CD4-positive, alpha-beta T cell (primary cell): ENCODE measurements at regions not wholly inside any gene's neighbourhood (a gene's known extent, or its start where the extent isn't known, plus 50 kb on each side); places are given as distances from the start of the nearest gene placed in this dataset.

Experiments used
- ATAC-seq: fragments of 200-7000 bp; cut with Tn5 transposase; one replicate; pipeline ENCODE4 v1.10.0; 2022; ENCODE audit warnings: mild to moderate bottlenecking; ENCODE audit not compliant: poor library complexity
- CTCF ChIA-PET: fragments of 350-600 bp; sonication (Branson Sonifier 250); formaldehyde crosslinking; loops from one replicate; lab custom pipeline; 2021; ENCODE audit warnings: antibody characterized with exemption, inconsistent platforms; lab: Charles Lee
- POLR2A ChIA-PET: fragments of 350-600 bp; sonication (Branson Sonifier 250); formaldehyde crosslinking; loops from one replicate; lab custom pipeline; 2021; ENCODE audit warnings: antibody characterized with exemption, inconsistent platforms; lab: Charles Lee
- DNase-seq, 14 experiments: peaks; one replicate each; pipeline ENCODE4 v3.0.0-alpha.2; 2013 to 2020; ENCODE audit warnings: mixed read lengths in 2 of 14
- H3K27ac ChIP-seq, 2 donors: one replicate each; pipeline versions ENCODE4 v1.5.1 to v1.7.0; 2013; ENCODE audit warnings: low read length in 2 of 2, low read depth in 1 of 2, mild to moderate bottlenecking in 1 of 2
- H3K27me3 ChIP-seq, 2 experiments: 1 replicate in 1 of 2; 2 replicates in 1 of 2; pipeline versions ENCODE4 v1.6.1 to v1.7.0; 2013; ENCODE audit warnings: low read length in 2 of 2, control low read depth in 1 of 2, mild to moderate bottlenecking in 1 of 2, moderate library complexity in 1 of 2; ENCODE audit not compliant: insufficient read depth in 2 of 2, control insufficient read depth in 1 of 2
- H3K36me3 ChIP-seq: one replicate; pipeline ENCODE4 v1.6.1; 2013; ENCODE audit warnings: low read length, control low read depth; ENCODE audit not compliant: insufficient read depth
- H3K4me1 ChIP-seq: one replicate; pipeline ENCODE4 v1.6.1; 2013; ENCODE audit warnings: low read length, control low read depth; ENCODE audit not compliant: insufficient read depth
- H3K4me3 ChIP-seq: one replicate; pipeline ENCODE4 v1.5.1; 2013; ENCODE audit warnings: mild to moderate bottlenecking, low read length, moderate library complexity
- H3K9me3 ChIP-seq, 2 experiments: 1 replicate in 1 of 2; 2 replicates in 1 of 2; pipeline versions ENCODE4 v1.6.1 to v1.7.0; 2013; ENCODE audit warnings: low read length in 2 of 2, mild to moderate bottlenecking in 2 of 2, control low read depth in 1 of 2, moderate library complexity in 1 of 2; ENCODE audit not compliant: control insufficient read depth in 1 of 2, insufficient read depth in 1 of 2
- H3K27ac Mint-ChIP-seq: one replicate; pipeline ENCODE4 v1.8.0; 2020; ENCODE audit warnings: mixed read lengths
- H3K27me3 Mint-ChIP-seq: one replicate; pipeline ENCODE4 v1.8.0; 2021; ENCODE audit warnings: mixed read lengths
- H3K36me3 Mint-ChIP-seq: one replicate; pipeline ENCODE4 v1.8.0; 2021; ENCODE audit warnings: low read depth, mixed read lengths
- H3K4me1 Mint-ChIP-seq: one replicate; pipeline ENCODE4 v1.8.0; 2021; ENCODE audit warnings: low read depth, mixed read lengths
- H3K4me3 Mint-ChIP-seq: one replicate; pipeline ENCODE4 v1.8.0; 2020; ENCODE audit warnings: mild to moderate bottlenecking, mixed read lengths
- H3K9me3 Mint-ChIP-seq: one replicate; pipeline ENCODE4 v1.8.0; 2020; ENCODE audit warnings: mixed read lengths
- CTCF ChIP-seq: fragments of 200-600 bp; IDR thresholded peaks from one replicate; pipeline ENCODE4 v1.8.0; 2022; ENCODE audit warnings: antibody characterized with exemption, mild to moderate bottlenecking
- intact Hi-C, 2 experiments: fragments of 100-400 bp; cut with DNase I in 1 of 2; cut with micrococcal nuclease in 1 of 2; formaldehyde crosslinking; loops; one replicate each; pipeline versions ENCODE4 v1.15.1 to v1.9.0; 2023 to 2025; cut with DNase I, micrococcal nuclease

- CTCF ChIA-PET = no interaction called here
- no peak overlapping the region for H3K27ac Mint-ChIP-seq
- H3K4me1 Mint-ChIP-seq = no peaks in the 10 kb centered on the region
- H3K4me1 ChIP-seq = no peaks in the 10 kb centered on the region
- H3K27me3 ChIP-seq = peaks cover 0 to 6% of the 10 kb centered on the region in 2 experiments
- no peak overlapping the region for H3K4me3 ChIP-seq
- H3K36me3 Mint-ChIP-seq = no peaks in the 10 kb centered on the region
- H3K4me3 Mint-ChIP-seq = no peak overlapping the region
- no peaks in the 10 kb centered on the region for H3K36me3 ChIP-seq
- TF ChIP-seq CTCF = no peak
- intact Hi-C loops = no loop called here
- H3K27me3 Mint-ChIP-seq = no peaks in the 10 kb centered on the region
- H3K27ac ChIP-seq = no peak overlapping the region
- no peak for ATAC-seq
- H3K9me3 Mint-ChIP-seq = peaks cover 3% of the 10 kb centered on the region
- POLR2A ChIA-PET = no interaction called here
- DNase-seq = no peak
- no peaks in the 10 kb centered on the region for H3K9me3 ChIP-seq
Observed at GRCh38 chr14:96994999-96995398, 197.8 kb downstream of the VRK1 start.

- H3K4me1 Mint-ChIP-seq = no peaks in the 10 kb centered on the region
- intact Hi-C loops = no loop called here
- ATAC-seq (no peak), DNase-seq (no peak)
- Histone ChIP-seq H3K27ac (no peak overlapping the region), H3K4me3 (no peak overlapping the region), H3K9me3 (peaks cover 0 to 7% of the 10 kb centered on the region in 2 experiments), H3K4me1 (no peaks in the 10 kb centered on the region), H3K27me3 (peaks cover 0 to 6% of the 10 kb centered on the region in 2 experiments), H3K36me3 (no peaks in the 10 kb centered on the region)
- TF ChIP-seq CTCF = no peak
- H3K9me3 Mint-ChIP-seq = no peaks in the 10 kb centered on the region
- no peaks in the 10 kb centered on the region for H3K27me3 Mint-ChIP-seq
- ChIA-PET POLR2A (no interaction called here), CTCF (no interaction called here)
- no peak overlapping the region for H3K27ac Mint-ChIP-seq
- no peaks in the 10 kb centered on the region for H3K36me3 Mint-ChIP-seq
- H3K4me3 Mint-ChIP-seq = no peak overlapping the region
Observed at GRCh38 chr14:96997269-96997668, 200.1 kb downstream of the VRK1 start.

- peaks cover 0 to 7% of the 10 kb centered on the region in 2 experiments for H3K9me3 ChIP-seq
- no peaks in the 10 kb centered on the region for H3K4me1 ChIP-seq
- intact Hi-C loops = no loop called here
- no peaks in the 10 kb centered on the region for H3K4me1 Mint-ChIP-seq
- ATAC-seq (no peak), DNase-seq (no peak)
- H3K4me3 Mint-ChIP-seq = no peak overlapping the region
- no peaks in the 10 kb centered on the region for H3K36me3 Mint-ChIP-seq
- no peak overlapping the region for H3K27ac ChIP-seq
- no peak for TF ChIP-seq CTCF
- no peak overlapping the region for H3K27ac Mint-ChIP-seq
- no peaks in the 10 kb centered on the region for H3K27me3 Mint-ChIP-seq
- POLR2A ChIA-PET = no interaction called here
- CTCF ChIA-PET = no interaction called here
- no peaks in the 10 kb centered on the region for H3K36me3 ChIP-seq
- peaks cover 0 to 6% of the 10 kb centered on the region in 2 experiments for H3K27me3 ChIP-seq
- H3K4me3 ChIP-seq = no peak overlapping the region
- no peaks in the 10 kb centered on the region for H3K9me3 Mint-ChIP-seq
Observed at GRCh38 chr14:96997996-96998395, 200.8 kb downstream of the VRK1 start.
